ENCODE measurements at regions not wholly inside any gene's neighbourhood (a gene's known extent, or its start where the extent isn't known, plus 50 kb on each side); places are given as distances from the start of the nearest gene placed in this dataset.

- Mint-ChIP-seq H3K4me1 (no peaks in the 10 kb centered on the region), H3K9me3 (no peaks in the 10 kb centered on the region), H3K36me3 (no peaks in the 10 kb centered on the region), H3K4me3 (no peak overlapping the region), H3K27ac (no peak overlapping the region), H3K27me3 (no peaks in the 10 kb centered on the region)
- DNase-seq: no peak
These were observed 197.0 kb downstream of the IRF8 start for GRCh38 chr16:86095906-86096485.

DNA sequence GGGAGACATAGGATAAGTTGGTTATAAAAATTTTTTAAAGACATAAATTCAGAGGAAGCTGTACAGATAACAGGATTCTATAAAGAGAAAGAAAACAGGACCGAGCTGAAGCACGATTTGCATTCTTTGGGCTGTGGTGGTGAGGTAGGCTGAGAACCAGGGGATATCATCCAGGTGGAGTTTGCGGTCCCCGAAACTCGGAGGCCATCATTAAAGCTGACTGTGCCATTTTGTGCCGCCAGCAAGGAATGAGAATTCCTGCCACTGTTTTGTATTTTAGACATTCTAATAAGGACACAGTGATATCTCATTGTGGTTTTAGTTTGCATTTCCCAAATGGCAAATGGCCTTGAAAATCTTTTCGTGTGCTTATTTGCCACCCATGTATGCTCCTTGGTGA, 197.9 kb downstream of the IRF8 start:
- H3K4me3 Mint-ChIP-seq: no peak overlapping the region

DNA sequence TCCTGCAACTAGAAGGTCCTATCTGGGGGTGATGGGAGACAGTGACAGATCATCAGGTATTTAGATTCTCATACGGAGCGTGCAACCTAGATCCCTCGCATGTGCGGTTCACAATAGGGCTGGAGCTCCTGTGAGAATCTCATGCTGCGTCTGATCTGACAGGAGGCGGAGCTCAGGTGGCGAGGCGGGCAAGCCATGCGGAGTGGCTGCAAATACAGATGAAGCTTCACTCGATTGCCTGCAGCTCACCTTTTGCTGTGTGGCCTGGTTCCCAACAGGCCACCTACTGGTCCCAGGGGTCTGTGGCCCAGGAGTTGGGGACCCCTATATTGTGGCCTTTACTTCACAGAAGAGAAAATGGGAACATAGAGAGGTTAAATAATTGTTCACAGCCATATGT, 200.4 kb downstream of the IRF8 start:
- Mint-ChIP-seq H3K4me1 (no peaks in the 10 kb centered on the region), H3K27me3 (peaks cover 8% of the 10 kb centered on the region), H3K9me3 (no peaks in the 10 kb centered on the region), H3K4me3 (no peak overlapping the region), H3K27ac (no peak overlapping the region), H3K36me3 (no peaks in the 10 kb centered on the region)
- DNase-seq: no peak

More for the DNA sequence above, 197.9 kb downstream of the IRF8 start:
- H3K4me1 Mint-ChIP-seq: no peaks in the 10 kb centered on the region
- no peak for DNase-seq
- no peaks in the 10 kb centered on the region for H3K36me3 Mint-ChIP-seq
- peaks cover 4% of the 10 kb centered on the region for H3K27me3 Mint-ChIP-seq
- H3K9me3 Mint-ChIP-seq: no peaks in the 10 kb centered on the region
- H3K27ac Mint-ChIP-seq: no peak overlapping the region

DNA sequence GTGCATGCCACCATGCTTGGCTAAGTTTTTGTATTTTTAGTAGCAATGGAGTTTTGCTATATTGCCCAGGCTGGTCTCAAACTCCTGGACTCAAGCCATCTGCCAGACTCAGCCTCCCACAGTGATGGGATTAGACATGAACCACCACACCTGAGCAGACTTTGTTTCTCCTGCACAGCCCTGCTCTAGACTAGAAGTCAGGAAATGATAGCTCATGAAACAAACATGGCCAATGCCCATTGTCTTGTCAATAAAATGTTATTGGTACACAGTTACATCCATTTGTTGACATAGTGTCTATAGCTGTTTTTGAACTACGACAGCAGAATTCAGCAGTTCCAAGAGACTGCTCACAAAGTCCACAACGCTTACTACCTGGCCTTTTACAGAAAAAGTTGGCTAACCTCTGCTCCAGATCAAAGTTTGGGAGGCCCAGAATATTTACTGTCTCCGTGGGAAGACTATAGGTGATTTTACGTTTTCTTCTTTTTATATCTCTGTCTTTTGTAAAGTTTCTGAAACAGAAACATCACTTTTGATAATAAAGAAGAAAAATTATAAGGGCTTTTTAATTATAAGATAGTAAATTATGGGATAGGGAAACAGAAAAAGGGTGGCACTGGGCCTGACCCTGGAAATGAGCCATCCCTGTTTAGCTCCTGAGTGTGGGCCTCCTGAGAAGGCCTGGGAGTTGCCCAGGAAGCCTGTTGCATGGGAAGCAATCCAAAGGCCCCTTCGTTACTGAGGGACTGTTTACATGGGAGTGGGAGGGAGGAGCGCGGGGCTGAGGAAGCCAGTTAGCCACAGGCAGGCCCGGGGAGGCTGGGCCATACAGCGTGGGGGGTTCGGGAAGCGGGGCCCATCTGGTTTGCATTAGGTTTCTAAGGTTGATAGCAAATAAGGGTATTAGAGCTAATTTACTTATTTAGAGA, 201.5 kb downstream of the IRF8 start:
- Mint-ChIP-seq H3K9me3 (no peaks in the 10 kb centered on the region), H3K27me3 (peaks cover 8% of the 10 kb centered on the region), H3K4me1 (no peaks in the 10 kb centered on the region), H3K36me3 (no peaks in the 10 kb centered on the region), H3K27ac (no peak overlapping the region), H3K4me3 (no peak overlapping the region)
- DNase-seq: no peak

- no peak for DNase-seq
- Mint-ChIP-seq H3K4me1 (no peaks in the 10 kb centered on the region), H3K4me3 (no peak overlapping the region)
These were observed 202.4 kb downstream of the IRF8 start for GRCh38 chr16:86101137-86101896.

GRCh38 chr16:86101897-86102157, 202.9 kb downstream of the IRF8 start:
- Mint-ChIP-seq H3K4me3 (no peak overlapping the region), H3K9me3 (no peaks in the 10 kb centered on the region), H3K27ac (no peak overlapping the region), H3K36me3 (no peaks in the 10 kb centered on the region), H3K27me3 (peaks cover 8% of the 10 kb centered on the region), H3K4me1 (no peaks in the 10 kb centered on the region)
- no peak for DNase-seq

More at GRCh38 chr16:86101137-86101896, 202.4 kb downstream of the IRF8 start:
- H3K27ac Mint-ChIP-seq: no peak overlapping the region
- H3K27me3 Mint-ChIP-seq: peaks cover 8% of the 10 kb centered on the region
- H3K36me3 Mint-ChIP-seq: no peaks in the 10 kb centered on the region
- no peaks in the 10 kb centered on the region for H3K9me3 Mint-ChIP-seq

GRCh38 chr16:86103320-86103719, 204.4 kb downstream of the IRF8 start:
- no peak overlapping the region for H3K4me3 Mint-ChIP-seq
- H3K9me3 Mint-ChIP-seq: no peaks in the 10 kb centered on the region
- DNase-seq: no peak
- H3K36me3 Mint-ChIP-seq: no peaks in the 10 kb centered on the region
- no peak overlapping the region for H3K27ac Mint-ChIP-seq
- H3K4me1 Mint-ChIP-seq: no peaks in the 10 kb centered on the region
- peaks cover 8% of the 10 kb centered on the region for H3K27me3 Mint-ChIP-seq

DNA sequence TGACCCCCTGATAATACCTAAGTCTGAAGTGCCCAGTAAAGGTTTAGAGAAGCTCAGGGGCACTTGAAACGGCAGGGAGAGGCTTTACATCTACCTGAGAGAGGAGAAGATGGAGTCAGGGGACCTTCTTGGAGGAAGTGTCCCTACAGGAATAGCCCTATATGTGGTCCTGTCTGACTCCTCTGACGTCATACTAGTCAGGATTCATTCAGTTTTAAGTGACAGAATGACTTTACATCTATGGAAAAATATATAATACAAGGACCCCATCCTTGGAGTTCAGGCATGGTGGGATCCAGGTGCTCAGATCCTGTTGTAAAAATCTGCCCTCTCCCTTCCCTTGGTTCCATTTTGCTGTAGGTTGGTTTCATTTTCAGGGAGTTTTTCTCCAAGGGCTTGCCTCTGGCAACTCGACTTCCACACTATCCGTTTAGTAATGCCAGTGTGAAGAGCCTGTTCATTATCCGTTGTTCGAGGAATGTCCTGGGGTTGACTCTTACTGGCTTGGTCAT, 205.6 kb downstream of the IRF8 start:
- Mint-ChIP-seq H3K9me3 (no peaks in the 10 kb centered on the region), H3K4me3 (no peak overlapping the region), H3K36me3 (no peaks in the 10 kb centered on the region), H3K27ac (no peak overlapping the region), H3K4me1 (no peaks in the 10 kb centered on the region), H3K27me3 (peaks cover 8% of the 10 kb centered on the region)
- DNase-seq: no peak

GRCh38 chr16:86107215-86107825, 208.4 kb downstream of the IRF8 start:
- H3K27ac Mint-ChIP-seq: no peak overlapping the region
- no peak for DNase-seq
- H3K36me3 Mint-ChIP-seq: no peaks in the 10 kb centered on the region
- H3K4me1 Mint-ChIP-seq: no peaks in the 10 kb centered on the region
- peaks cover 5% of the 10 kb centered on the region for H3K27me3 Mint-ChIP-seq
- H3K4me3 Mint-ChIP-seq: no peak overlapping the region
- no peaks in the 10 kb centered on the region for H3K9me3 Mint-ChIP-seq

- no peak overlapping the region for H3K27ac Mint-ChIP-seq
- peaks cover 3% of the 10 kb centered on the region for H3K27me3 Mint-ChIP-seq
- no peaks in the 10 kb centered on the region for H3K36me3 Mint-ChIP-seq
- no peaks in the 10 kb centered on the region for H3K4me1 Mint-ChIP-seq
- no peak for DNase-seq
- no peak overlapping the region for H3K4me3 Mint-ChIP-seq
- H3K9me3 Mint-ChIP-seq: no peaks in the 10 kb centered on the region
These were observed 209.1 kb downstream of the IRF8 start for GRCh38 chr16:86108062-86108461.

DNA sequence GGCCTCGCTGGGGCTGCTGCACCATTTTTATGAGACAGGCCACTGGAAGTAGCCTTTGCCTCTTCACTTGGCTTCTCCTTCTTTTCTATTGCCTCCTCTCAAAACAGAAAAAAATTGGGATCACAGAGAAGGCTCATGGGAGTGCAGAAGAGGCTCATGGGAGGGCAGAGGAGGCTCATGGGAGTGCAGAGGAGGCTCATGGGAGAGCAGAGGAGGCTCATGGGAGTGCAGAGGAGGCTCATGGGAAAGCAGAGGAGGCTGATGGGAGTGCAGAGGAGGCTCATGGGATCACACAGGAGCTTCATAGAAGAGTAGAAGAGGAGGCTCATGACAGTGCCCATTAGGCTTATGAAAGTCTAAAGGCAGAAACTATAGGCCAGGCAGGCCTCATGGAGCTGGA, 211.2 kb downstream of the IRF8 start:
- H3K4me1 Mint-ChIP-seq: no peaks in the 10 kb centered on the region
- H3K9me3 Mint-ChIP-seq: no peaks in the 10 kb centered on the region
- no peaks in the 10 kb centered on the region for H3K36me3 Mint-ChIP-seq
- no peak for DNase-seq
- H3K27ac Mint-ChIP-seq: no peak overlapping the region
- H3K4me3 Mint-ChIP-seq: no peak overlapping the region
- H3K27me3 Mint-ChIP-seq: peaks cover 14% of the 10 kb centered on the region

GRCh38 chr16:86110726-86111125, 211.8 kb downstream of the IRF8 start:
- Mint-ChIP-seq H3K4me3 (no peak overlapping the region), H3K36me3 (no peaks in the 10 kb centered on the region), H3K27ac (no peak overlapping the region), H3K4me1 (no peaks in the 10 kb centered on the region), H3K27me3 (peaks cover 14% of the 10 kb centered on the region), H3K9me3 (no peaks in the 10 kb centered on the region)
- DNase-seq: no peak

- Mint-ChIP-seq H3K36me3 (no peaks in the 10 kb centered on the region), H3K4me1 (no peaks in the 10 kb centered on the region), H3K4me3 (no peak overlapping the region), H3K27me3 (peaks cover 14% of the 10 kb centered on the region), H3K27ac (no peak overlapping the region), H3K9me3 (no peaks in the 10 kb centered on the region)
- no peak for DNase-seq
These were observed 213.2 kb downstream of the IRF8 start for GRCh38 chr16:86112178-86112577.

DNA sequence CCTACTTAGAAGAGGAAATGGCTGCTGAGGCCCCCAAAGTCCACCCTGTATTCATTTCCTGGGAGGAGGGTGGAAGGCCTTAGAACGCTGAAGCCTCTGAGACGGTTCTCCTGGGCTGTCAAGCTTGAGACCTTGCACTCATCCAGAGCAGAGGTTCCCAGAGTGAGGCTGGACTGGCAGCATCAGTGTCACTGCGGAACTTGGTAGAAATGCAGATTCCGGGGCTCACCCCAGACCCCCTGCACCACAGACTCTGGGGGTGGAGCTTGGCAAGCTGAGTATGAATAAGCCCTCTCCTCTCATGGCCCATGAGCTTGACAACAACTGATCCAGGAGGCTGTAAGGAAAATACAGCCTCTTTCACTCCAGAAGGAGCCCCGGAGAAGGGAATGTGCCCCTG, 218.3 kb downstream of the IRF8 start:
- H3K4me1 Mint-ChIP-seq: no peaks in the 10 kb centered on the region

DNA sequence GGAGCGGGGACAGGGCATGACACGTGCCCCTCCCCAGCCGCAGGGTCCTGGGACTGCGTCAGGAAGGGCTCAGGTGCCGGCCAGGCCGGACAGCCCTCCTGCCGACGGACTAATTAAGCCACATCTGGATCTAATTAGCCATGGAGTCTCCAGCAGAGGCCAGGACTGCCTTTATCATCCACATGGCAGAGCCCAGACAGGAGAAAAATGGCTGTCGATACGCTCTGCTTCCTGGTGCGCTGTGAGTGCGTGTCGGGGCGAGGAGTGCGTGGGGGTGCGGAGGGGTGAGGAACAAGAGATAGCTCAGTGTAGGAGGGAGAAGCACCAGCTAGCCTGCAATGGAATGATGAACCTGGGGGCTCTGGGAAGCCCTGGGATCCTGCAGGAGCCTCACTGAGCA, 218.8 kb downstream of the IRF8 start:
- peaks cover 31% of the 10 kb centered on the region for H3K27me3 Mint-ChIP-seq
- no peaks in the 10 kb centered on the region for H3K36me3 Mint-ChIP-seq
- H3K27ac Mint-ChIP-seq: no peak overlapping the region
- DNase-seq: no peak
- no peak overlapping the region for H3K4me3 Mint-ChIP-seq
- no peaks in the 10 kb centered on the region for H3K9me3 Mint-ChIP-seq
- no peaks in the 10 kb centered on the region for H3K4me1 Mint-ChIP-seq

More for the DNA sequence above, 218.3 kb downstream of the IRF8 start:
- no peak for DNase-seq
- no peak overlapping the region for H3K4me3 Mint-ChIP-seq
- no peaks in the 10 kb centered on the region for H3K36me3 Mint-ChIP-seq
- no peaks in the 10 kb centered on the region for H3K9me3 Mint-ChIP-seq
- H3K27ac Mint-ChIP-seq: no peak overlapping the region
- H3K27me3 Mint-ChIP-seq: peaks cover 31% of the 10 kb centered on the region
